K562 (cell line): ENCODE measurements at regions not wholly inside any gene's neighbourhood (a gene's known extent, or its start where the extent isn't known, plus 50 kb on each side); places are given as distances from the start of the nearest gene placed in this dataset.

Experiments
- ATAC-seq: fragments of 200-7000 bp; cut with Tn5 transposase; 3 replicates; pipeline ENCODE4 v1.9.1; 2020; ENCODE audit warnings: moderate library complexity
- BruUV-seq: library from RNA; stranded (reverse); fragments of 400-500 nt; replicated peaks from 2 replicates; lab custom pipeline; 2021; lab: Mats Ljungman, UMichigan
- CTCF ChIA-PET: fragments of 300-600 bp; formaldehyde crosslinking; extraction: SDS; loops from one replicate; lab custom pipeline; 2021; ENCODE audit warnings: low intra/inter-chr PET ratio; lab: Yijun Ruan, JAX
- POLR2A ChIA-PET: fragments of 300-600, 350-650 bp; sonication (Branson Sonifier 250); formaldehyde crosslinking; extraction: SDS; loops from one replicate; lab custom pipeline; 2021; ENCODE audit warnings: antibody characterized with exemption, inconsistent platforms; lab: Yijun Ruan, JAX
- DNase-seq, 4 experiments: peaks; one replicate each; pipeline versions ENCODE4 v3.0.0 to v3.0.0-alpha.2; 2011 to 2018; ENCODE audit warnings: low spot score in 3 of 4, mixed read lengths in 3 of 4; ENCODE audit errors: extremely low read depth in 1 of 4
- FAIRE-seq: peaks from 2 replicates; lab custom pipeline; 2011; peaks lifted over from hg19 to GRCh38; lab: Jason Lieb, UNC
- H2AFZ ChIP-seq: 2 replicates; pipeline ENCODE4 v1.6.0; 2011; ENCODE audit warnings: low read depth, low read length, control low read depth, inconsistent platforms
- H3K27ac ChIP-seq: fragments of 200-600 bp; 3 replicates; pipeline ENCODE4 v1.8.0; 2011; ENCODE audit warnings: low read depth, mild to moderate bottlenecking, control low read depth, inconsistent platforms, low read length, moderate library complexity, mixed read lengths; ENCODE audit errors: extremely low read depth
- H3K27me3 ChIP-seq, 2 experiments: fragments of 300-600 bp in 1 of 2; 2 replicates in 1 of 2; 3 replicates in 1 of 2; pipeline versions ENCODE4 v1.6.0 to v1.8.0; 2011; ENCODE audit warnings: inconsistent platforms in 2 of 2, low read length in 2 of 2, mild to moderate bottlenecking in 1 of 2, mixed read lengths in 1 of 2, moderate library complexity in 1 of 2; ENCODE audit not compliant: control insufficient read depth in 2 of 2, insufficient read depth in 2 of 2
- H3K36me3 ChIP-seq: fragments of 300-600 bp; 3 replicates; pipeline ENCODE4 v1.8.0; 2011; ENCODE audit warnings: mild to moderate bottlenecking, low read length, inconsistent platforms; ENCODE audit not compliant: control insufficient read depth, insufficient read depth
- H3K4me1 ChIP-seq, 2 experiments: fragments of 200-600 bp in 1 of 2; replicated peaks in 1 of 2; 2 replicates in 1 of 2; 3 replicates in 1 of 2; pipeline versions ENCODE4 v1.5.1 to v1.8.0; 2011; ENCODE audit warnings: inconsistent platforms in 2 of 2, low read length in 2 of 2, mild to moderate bottlenecking in 1 of 2, mixed read lengths in 1 of 2, moderate library complexity in 1 of 2; ENCODE audit not compliant: control insufficient read depth in 2 of 2, insufficient read depth in 2 of 2
- H3K4me2 ChIP-seq: 2 replicates; pipeline ENCODE4 v1.6.1; 2011; ENCODE audit warnings: low read length, control low read depth, inconsistent platforms, mixed read lengths; ENCODE audit not compliant: insufficient read depth
- H3K4me3 ChIP-seq: fragments of 200-600 bp; sonication (generic), shearing (Covaris generic); 2 replicates; pipeline ENCODE4 v1.5.1; 2016; ENCODE audit warnings: control low read depth, inconsistent platforms
- H3K79me2 ChIP-seq: fragments of 200-600 bp; 3 replicates; pipeline ENCODE4 v1.8.0; 2011; ENCODE audit warnings: low read length, inconsistent platforms; ENCODE audit not compliant: control insufficient read depth, insufficient read depth
- H3K9ac ChIP-seq, 2 experiments: 2 replicates each; pipeline versions ENCODE4 v1.6.0 to v1.6.1; 2011; ENCODE audit warnings: low read depth in 2 of 2, low read length in 2 of 2, control low read depth in 1 of 2, inconsistent platforms in 1 of 2, mild to moderate bottlenecking in 1 of 2, mixed read lengths in 1 of 2; ENCODE audit not compliant: insufficient read depth in 1 of 2
- H3K9me1 ChIP-seq: one replicate; pipeline ENCODE4 v1.6.0; 2011; ENCODE audit warnings: inconsistent platforms, mild to moderate bottlenecking, low read length, moderate library complexity; ENCODE audit not compliant: control insufficient read depth, insufficient read depth
- H3K9me3 ChIP-seq: replicated peaks from 2 replicates; pipeline ENCODE4 v1.5.1; 2011; ENCODE audit warnings: low read depth, low read length, inconsistent platforms; ENCODE audit not compliant: control insufficient read depth, insufficient read depth
- H4K20me1 ChIP-seq: replicated peaks from 2 replicates; pipeline ENCODE4 v1.6.1; 2011; ENCODE audit warnings: low read length, inconsistent platforms, mixed read lengths; ENCODE audit not compliant: control insufficient read depth, insufficient read depth
- EZH2 ChIP-seq: IDR thresholded peaks from 2 replicates; pipeline ENCODE4 v1.6.1; 2012; ENCODE audit warnings: low read depth, mild to moderate bottlenecking, inconsistent platforms, low read length, borderline replicate concordance
- MLLT1 ChIP-seq, 2 experiments: fragments of 450-650 bp; IDR thresholded peaks; 2 replicates each; pipeline ENCODE4 v1.6.1; 2016
- XRCC5 ChIP-seq: fragments of 200-400 bp; formaldehyde crosslinking; IDR thresholded peaks from 2 replicates; pipeline ENCODE4 v1.6.1; 2017; ENCODE audit warnings: low read depth, mild to moderate bottlenecking, low read length
- ZNF140 ChIP-seq: fragments of 250-450 bp; sonication (Bioruptor Pico); IDR thresholded peaks from 2 replicates; pipeline ENCODE4 v1.8.0; 2021; ENCODE audit warnings: moderate library complexity, mild to moderate bottlenecking, inconsistent platforms
- ZNF75A ChIP-seq: fragments of 450-650 bp; formaldehyde crosslinking; IDR thresholded peaks from 2 replicates; pipeline ENCODE4 v1.4.0; 2020; ENCODE audit warnings: mild to moderate bottlenecking
- WGBS: fragments of 100-300 bp; shearing (Covaris generic); methylation state at CpG from one replicate; pipeline ENCODE4 v1.1.6; 2016; ENCODE audit warnings: low coverage, mixed read lengths; ENCODE audit not compliant: insufficient coverage; ENCODE audit errors: missing lambda C conversion rate; 5-methylcytosine and 5-hydroxymethylcytosine counted together
- in situ Hi-C: fragments of 300-500 bp; cut with MboI; formaldehyde crosslinking; loops from 4 replicates; pipeline ENCODE4 v1.15.0; 2018; ENCODE audit warnings: inconsistent platforms, mixed read lengths
- intact Hi-C: fragments of 100-400 bp; cut with micrococcal nuclease; formaldehyde crosslinking; loops from 2 replicates; pipeline ENCODE4 v1.14.2; 2022
- TF ChIP-seq, protein P1 (sequence below): IDR thresholded peaks from 2 replicates; pipeline ENCODE4 v1.6.1; 2011; ENCODE audit warnings: borderline replicate concordance, low read depth, mild to moderate bottlenecking, moderate library complexity, low read length; ENCODE audit not compliant: insufficient read depth, poor library complexity, severe bottlenecking

- TF ChIP-seq MLLT1 (IDR thresholded peaks at IDR 0.05) (no peak), XRCC5 (no peak), ZNF140 (CRISPR knock-in tag) (no peak), ZNF75A (CRISPR knock-in tag) (no peak), EZH2 (no peak)
- TF ChIP-seq, protein P1, sequence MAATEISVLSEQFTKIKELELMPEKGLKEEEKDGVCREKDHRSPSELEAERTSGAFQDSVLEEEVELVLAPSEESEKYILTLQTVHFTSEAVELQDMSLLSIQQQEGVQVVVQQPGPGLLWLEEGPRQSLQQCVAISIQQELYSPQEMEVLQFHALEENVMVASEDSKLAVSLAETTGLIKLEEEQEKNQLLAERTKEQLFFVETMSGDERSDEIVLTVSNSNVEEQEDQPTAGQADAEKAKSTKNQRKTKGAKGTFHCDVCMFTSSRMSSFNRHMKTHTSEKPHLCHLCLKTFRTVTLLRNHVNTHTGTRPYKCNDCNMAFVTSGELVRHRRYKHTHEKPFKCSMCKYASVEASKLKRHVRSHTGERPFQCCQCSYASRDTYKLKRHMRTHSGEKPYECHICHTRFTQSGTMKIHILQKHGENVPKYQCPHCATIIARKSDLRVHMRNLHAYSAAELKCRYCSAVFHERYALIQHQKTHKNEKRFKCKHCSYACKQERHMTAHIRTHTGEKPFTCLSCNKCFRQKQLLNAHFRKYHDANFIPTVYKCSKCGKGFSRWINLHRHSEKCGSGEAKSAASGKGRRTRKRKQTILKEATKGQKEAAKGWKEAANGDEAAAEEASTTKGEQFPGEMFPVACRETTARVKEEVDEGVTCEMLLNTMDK, result no peak
- no peak overlapping the region for H3K9ac ChIP-seq
- no peaks in the 10 kb centered on the region for H3K4me1 ChIP-seq
- FAIRE-seq, result no peak
- POLR2A ChIA-PET, result no interaction called here
- H3K36me3 ChIP-seq, result no peaks in the 10 kb centered on the region
- ATAC-seq, result no peak
- H2AFZ ChIP-seq, result no peak overlapping the region
- H3K9me3 ChIP-seq, result no peaks in the 10 kb centered on the region
- no peak overlapping the region for H3K4me2 ChIP-seq
- no TSS peak for BruUV-seq
- in situ Hi-C loops (no loop called here), intact Hi-C loops (no loop called here)
- no peak for DNase-seq
- no peak overlapping the region for H3K4me3 ChIP-seq
- H3K27ac ChIP-seq, result no peak overlapping the region
- WGBS, result 0% methylated on average over 11 of the region's 11 CpGs
- CTCF ChIA-PET, result no interaction called here
- H3K79me2 ChIP-seq, result no peaks in the 10 kb centered on the region
- peaks cover 11% of the 10 kb centered on the region; the same call in 1 of the 2 replicates for H4K20me1 ChIP-seq
- no peaks in the 10 kb centered on the region for H3K9me1 ChIP-seq
- H3K27me3 ChIP-seq, result peaks cover 3 to 37% of the 10 kb centered on the region in 2 experiments; a peak in 4 of 5 replicates
Measured at GRCh38 chr4:8765084-8765483, 106.6 kb downstream of the HMX1 start.
